22Rv1 (cell line): ENCODE measurements at regions not wholly inside any gene's neighbourhood (a gene's known extent, or its start where the extent isn't known, plus 50 kb on each side); places are given as distances from the start of the nearest gene placed in this dataset.

Experiments
- H3K27ac ChIP-seq: fragments of 450-650 bp; 2 replicates; pipeline ENCODE4 v1.5.1; 2017
- CTCF ChIP-seq: fragments of 450-650 bp; IDR thresholded peaks from 2 replicates; pipeline ENCODE4 v1.5.1; 2017; ENCODE audit warnings: mild to moderate bottlenecking
- ZFX ChIP-seq: fragments of 450-650 bp; IDR thresholded peaks from 2 replicates; pipeline ENCODE4 v1.6.1; 2017; ENCODE audit warnings: antibody characterized with exemption, borderline replicate concordance

- TF ChIP-seq CTCF (no peak), ZFX (no peak)
- no peak overlapping the region for H3K27ac ChIP-seq
Observed at GRCh38 chr13:103516015-103516795, 450.0 kb upstream of the SLC10A2 start.

GRCh38 chr13:103515410-103515809, 449.2 kb upstream of the SLC10A2 start:
- TF ChIP-seq ZFX (no peak), CTCF (no peak)
- no peak overlapping the region for H3K27ac ChIP-seq

DNA sequence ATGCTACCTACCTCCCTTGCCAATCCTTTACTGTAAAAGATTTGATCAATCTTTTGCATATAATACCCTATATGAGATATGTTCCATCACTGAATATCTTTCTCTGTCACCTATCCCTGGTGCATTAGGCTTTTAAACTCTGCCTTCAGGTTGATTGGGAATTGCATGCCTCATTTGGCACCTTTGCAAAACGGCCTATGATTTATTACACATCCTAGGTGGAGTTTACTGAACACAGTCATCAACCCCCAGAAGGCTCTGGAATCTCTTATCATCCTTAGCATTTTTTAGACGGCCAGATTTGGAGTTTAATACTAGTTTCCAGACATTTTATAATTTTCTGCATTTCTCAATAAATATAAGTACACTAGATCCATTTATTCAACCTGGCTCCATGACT, 448.4 kb upstream of the SLC10A2 start:
- no peak overlapping the region for H3K27ac ChIP-seq
- no peak for TF ChIP-seq CTCF
- no peak for TF ChIP-seq ZFX

DNA sequence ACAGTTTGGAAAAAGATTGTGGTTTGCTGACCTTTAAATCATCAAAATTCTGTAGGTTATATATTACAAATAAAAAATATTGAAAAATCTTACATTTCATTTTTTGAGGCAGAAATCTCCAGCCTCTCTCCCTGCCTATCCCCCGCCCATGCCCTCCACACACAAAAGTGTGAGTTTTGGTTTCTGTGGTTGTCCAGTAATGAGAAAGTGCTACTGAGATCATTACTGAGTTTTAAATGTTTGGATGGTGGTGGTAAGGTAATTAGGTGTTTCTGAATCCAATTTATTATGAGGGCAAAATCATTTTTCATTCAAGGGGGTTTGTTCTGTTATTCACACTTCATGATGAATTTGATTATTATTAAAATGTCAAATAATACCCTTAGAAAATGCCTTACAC, 448.0 kb upstream of the SLC10A2 start:
- H3K27ac ChIP-seq = no peak overlapping the region
- TF ChIP-seq ZFX (no peak), CTCF (no peak)

GRCh38 chr13:103510007-103510535, 443.9 kb upstream of the SLC10A2 start:
- H3K27ac ChIP-seq = no peak overlapping the region
- no peak for TF ChIP-seq ZFX
- TF ChIP-seq CTCF = no peak

DNA sequence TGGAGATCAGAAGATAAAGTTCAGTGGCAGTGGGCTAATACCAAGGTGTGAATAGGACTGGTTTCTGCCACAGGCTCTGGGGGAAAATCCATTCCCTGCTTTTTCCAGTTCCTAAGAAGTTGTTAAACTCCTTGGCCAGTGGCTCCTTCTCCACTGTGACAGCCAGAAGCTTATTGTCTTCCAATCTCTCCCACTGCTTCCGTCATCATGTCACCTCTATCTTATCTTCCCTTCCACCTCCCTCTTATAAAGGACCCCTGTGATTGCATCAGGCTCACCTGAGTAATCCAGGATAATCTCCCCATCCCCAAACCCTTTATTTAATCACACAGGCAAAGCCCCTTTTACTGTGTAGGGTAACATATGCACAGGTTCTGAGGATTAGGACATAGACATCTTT, 431.2 kb upstream of the SLC10A2 start:
- no peak for TF ChIP-seq CTCF
- no peak for TF ChIP-seq ZFX
- H3K27ac ChIP-seq = no peak overlapping the region

DNA sequence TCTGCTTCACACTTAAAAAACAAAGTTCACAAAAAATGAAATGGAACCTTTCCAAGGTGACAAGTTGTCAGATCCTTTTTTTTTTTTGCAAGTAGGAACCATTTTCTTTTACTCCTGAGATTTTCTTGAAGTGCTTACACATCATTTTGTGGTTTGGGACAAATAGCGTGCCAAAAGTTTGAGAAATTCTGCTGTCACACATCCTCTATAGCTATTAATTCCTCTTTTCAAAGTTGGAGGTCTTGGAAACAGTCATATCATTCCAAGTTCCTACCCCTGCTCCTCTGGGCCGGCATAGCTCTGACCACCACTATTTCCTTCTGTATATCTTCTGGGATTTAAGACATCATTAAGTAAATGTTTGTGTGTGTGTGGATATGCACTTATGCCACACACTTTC, 421.6 kb upstream of the SLC10A2 start:
- TF ChIP-seq ZFX = no peak
- no peak for TF ChIP-seq CTCF
- no peak overlapping the region for H3K27ac ChIP-seq
